NCI-H2227 treated with DMSO at 0.1 percent for 48 hours (cell line): ENCODE measurements at regions not wholly inside any gene's neighbourhood (a gene's known extent, or its start where the extent isn't known, plus 50 kb on each side); places are given as distances from the start of the nearest gene placed in this dataset.

Experiments
- DNase-seq: peaks from one replicate; lab custom pipeline; 2025; lab: John Stamatoyannopoulos, UW

- no peak for DNase-seq
Observed at GRCh38 chr17:77266891-77267341, 126.1 kb downstream of the SEC14L1 start.

- no peak for DNase-seq
Observed at GRCh38 chr17:77269696-77270681, 129.2 kb downstream of the SEC14L1 start.

- no peak for DNase-seq
Observed at GRCh38 chr17:77271411-77271810, 130.6 kb downstream of the SEC14L1 start.

- DNase-seq, result no peak
Observed at GRCh38 chr17:77273397-77274085, 132.8 kb downstream of the SEC14L1 start.

GRCh38 chr17:77274096-77274845 lies 133.5 kb downstream of the SEC14L1 start:
- no peak for DNase-seq

- no peak for DNase-seq
Observed at GRCh38 chr17:77279448-77280303, 138.9 kb downstream of the SEC14L1 start.

GRCh38 chr17:77280304-77281121 lies 139.7 kb downstream of the SEC14L1 start:
- DNase-seq, result no peak

- peak; percentile 26 for DNase-seq
Observed at GRCh38 chr17:77281122-77281903, 140.5 kb downstream of the SEC14L1 start.

GRCh38 chr17:77281904-77282367 lies 141.2 kb downstream of the SEC14L1 start:
- DNase-seq, result no peak

- DNase-seq, result no peak
Observed at GRCh38 chr17:77282524-77283515, 142.1 kb downstream of the SEC14L1 start.

- no peak for DNase-seq
Observed at GRCh38 chr17:77284023-77284617, 143.4 kb downstream of the SEC14L1 start.

- no peak for DNase-seq
Observed at GRCh38 chr17:77285594-77286390, 145.0 kb downstream of the SEC14L1 start.

- no peak for DNase-seq
Observed at GRCh38 chr17:77286391-77286640, 145.5 kb downstream of the SEC14L1 start.

- no peak for DNase-seq
Observed at GRCh38 chr17:77286641-77287431, 146.1 kb downstream of the SEC14L1 start.

- no peak for DNase-seq
Observed at GRCh38 chr17:77287432-77288068, 146.8 kb downstream of the SEC14L1 start.

GRCh38 chr17:77288115-77288619 lies 147.4 kb downstream of the SEC14L1 start:
- DNase-seq, result no peak
